GM11168 (cell line): ENCODE measurements at regions not wholly inside any gene's neighbourhood (a gene's known extent, or its start where the extent isn't known, plus 50 kb on each side); places are given as distances from the start of the nearest gene placed in this dataset.

Source experiments
- in situ Hi-C: fragments of 300-500 bp; cut with MboI; formaldehyde crosslinking; loops from one replicate; pipeline ENCODE4 v1.12.0; 2022; ENCODE audit warnings: low sequenced_read_pairs; ENCODE audit not compliant: unreplicated experiment

DNA sequence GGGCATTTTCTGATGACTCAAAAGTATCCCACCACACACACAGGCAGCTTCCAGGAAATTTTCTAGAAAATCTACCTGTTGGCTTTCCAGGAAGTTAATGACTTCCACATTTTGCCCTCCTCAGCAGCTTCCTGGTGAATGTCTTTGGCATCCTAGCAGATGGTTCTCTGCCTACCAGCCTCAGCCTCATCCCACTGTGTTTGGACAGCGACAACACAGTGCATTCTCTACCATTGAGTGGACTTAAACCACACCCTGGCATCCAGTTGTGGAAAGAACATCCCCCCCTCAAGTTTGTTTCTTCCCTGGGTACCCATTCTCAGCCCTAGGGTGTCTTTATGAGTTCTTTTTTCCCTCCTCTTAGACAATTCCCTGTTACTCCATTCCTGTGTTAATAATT lies 50.8 kb upstream of the GADL1 start:
- in situ Hi-C loops: no loop called here

DNA sequence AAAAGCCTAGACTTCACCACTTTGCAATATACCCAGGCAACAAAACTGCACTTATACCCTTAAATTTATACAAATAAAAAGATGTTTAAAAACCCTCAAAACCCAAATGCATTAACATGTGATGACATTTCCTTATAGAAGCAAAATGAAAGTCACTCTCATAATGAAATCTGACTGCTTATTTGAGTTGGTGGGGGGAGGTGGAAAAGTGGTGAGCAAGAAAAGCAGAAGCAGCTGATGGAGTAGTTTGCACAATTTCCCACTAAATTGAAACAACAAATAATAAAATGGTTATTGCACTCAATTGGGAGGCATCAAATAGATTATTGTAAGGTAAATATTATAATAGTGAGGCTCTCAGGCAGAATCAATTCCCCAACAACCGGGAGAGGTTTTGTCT lies 54.0 kb upstream of the GADL1 start:
- in situ Hi-C loops: no loop called here

DNA sequence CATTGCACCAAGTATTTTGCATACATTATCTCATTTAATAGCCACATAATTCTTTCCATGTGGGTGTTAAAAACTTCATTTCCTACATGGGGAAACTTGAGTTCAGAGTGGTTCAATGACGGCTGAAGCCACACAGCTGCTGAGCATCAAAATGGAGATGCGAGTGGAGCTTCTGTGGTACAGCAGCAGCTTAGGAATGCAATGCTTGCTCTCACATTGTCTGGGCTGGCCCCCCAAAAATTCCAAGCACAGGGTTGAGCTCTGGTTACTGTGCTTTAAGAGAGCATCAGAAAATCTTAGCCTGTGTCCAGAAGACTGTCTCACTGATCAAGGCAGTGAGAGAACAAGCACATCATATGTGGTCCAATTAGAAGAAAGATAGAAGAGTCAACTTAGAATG lies 57.4 kb upstream of the GADL1 start:
- in situ Hi-C loops: no loop called here

DNA sequence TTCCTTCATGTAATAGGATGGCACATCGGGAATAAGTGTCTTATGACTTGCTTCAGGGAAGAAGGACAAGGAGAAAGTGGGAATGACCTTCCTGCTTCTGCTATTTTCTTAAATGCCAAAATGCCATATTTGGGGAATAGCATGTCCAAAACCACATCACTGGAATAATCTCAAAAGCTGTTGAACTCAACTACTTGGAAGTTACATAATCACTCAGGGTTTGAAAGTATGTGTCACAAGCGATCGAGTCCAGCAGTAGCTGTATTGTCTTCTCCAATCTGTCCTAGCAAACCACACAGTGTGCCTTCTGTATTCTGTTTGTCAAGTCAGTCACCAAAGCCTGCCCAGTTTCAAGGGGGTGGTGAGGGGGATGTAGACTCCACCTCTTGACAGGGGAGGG lies 58.3 kb upstream of the GADL1 start:
- in situ Hi-C loops: no loop called here

DNA sequence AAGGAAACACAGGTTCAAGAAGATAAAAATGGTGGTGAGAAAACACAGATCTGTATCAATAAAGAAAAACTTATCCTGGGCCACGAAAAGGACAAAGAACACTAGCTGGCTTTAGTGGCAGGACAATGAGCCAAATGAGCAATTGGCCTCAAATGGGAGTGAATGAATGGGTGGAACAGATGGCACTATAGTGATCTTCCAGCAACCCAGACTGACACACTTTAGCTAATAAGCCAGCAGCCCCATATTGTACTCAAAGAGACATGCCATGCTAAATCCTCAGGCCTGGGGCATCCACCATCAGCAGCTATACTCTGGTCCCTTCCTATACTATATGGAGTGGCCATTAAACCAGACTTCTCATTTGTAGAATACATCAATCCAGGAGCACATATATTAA lies 60.0 kb upstream of the GADL1 start:
- in situ Hi-C loops: no loop called here

DNA sequence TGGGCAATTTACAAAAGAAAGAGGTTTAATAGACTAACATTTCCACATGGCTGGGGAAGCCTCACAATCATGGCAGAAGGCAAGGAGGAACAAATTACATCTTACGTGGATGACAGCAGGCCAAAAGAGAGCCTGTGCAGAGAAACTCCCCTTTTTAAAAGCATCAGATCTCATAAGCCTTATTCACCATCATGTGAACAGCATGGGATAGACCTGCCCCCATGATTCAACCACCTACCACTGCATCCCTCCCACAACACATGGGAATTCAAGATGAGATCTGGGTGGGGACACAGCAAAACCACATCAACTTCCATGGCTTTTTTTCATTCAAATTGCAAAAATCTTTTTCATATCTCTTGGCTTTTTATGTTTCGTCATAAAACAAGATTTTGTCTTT lies 67.6 kb upstream of the GADL1 start:
- in situ Hi-C loops: no loop called here

DNA sequence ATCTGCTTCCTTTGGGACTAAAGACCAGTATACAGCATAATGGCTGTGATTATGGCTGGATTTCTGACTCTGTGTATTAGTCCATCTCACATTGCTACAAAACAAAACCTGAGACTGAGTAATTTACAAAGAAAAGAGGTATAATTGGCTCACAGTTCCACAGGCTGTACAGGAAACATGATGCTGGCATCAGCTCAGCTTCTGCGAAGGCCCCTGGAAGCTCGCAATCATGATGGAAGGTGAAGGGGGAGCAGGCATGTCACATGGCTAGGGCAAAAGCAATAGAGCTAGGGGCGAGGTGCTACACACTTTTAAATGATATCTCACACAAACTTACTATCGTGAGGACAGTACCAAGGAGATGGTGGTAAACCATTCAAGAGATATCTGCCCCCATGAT lies 68.0 kb upstream of the GADL1 start:
- in situ Hi-C loops: no loop called here

DNA sequence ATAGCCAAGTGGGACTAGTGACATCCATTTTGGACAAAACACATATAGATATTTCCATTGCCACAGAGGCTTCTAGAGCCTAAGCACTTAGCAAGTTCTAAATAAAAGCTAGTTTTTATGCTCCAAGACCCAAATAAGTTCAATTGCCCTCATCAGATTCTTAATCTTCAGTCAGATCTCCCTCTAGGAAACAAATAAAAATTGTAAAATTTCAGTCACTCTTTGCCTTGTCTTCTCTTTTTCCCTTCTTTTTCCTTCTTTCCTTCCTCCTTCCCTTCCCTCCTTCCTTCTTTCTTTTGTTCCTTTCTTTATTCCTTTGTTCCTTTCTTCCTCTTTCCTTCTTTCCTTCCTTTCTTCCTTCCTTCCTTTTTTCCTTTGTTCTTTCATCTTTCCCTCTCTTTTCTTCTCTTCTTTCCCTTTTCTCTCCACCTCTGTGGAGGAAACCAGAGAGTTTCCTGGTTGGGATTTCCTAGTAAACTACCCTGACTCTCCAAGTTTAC lies 68.8 kb upstream of the GADL1 start:
- in situ Hi-C loops: no loop called here

DNA sequence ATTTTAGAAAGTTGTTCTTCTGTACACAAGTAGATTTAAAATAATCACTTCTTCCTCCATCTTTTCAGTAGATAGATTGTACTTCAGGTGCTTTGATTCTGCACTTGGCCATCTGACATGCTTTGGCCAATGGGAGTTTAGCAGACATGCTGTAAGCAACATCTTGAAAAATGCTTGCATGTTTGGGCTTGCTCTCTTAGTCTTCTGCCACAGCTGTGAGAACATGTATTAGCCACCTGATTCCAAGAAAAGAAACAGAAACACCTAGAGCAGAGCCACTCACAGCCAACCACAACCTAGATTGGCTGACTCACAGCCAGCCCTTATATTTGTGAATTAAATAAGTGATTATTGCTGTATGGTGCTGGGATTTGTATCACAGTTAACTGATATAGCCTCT lies 70.2 kb upstream of the GADL1 start:
- in situ Hi-C loops: no loop called here

DNA sequence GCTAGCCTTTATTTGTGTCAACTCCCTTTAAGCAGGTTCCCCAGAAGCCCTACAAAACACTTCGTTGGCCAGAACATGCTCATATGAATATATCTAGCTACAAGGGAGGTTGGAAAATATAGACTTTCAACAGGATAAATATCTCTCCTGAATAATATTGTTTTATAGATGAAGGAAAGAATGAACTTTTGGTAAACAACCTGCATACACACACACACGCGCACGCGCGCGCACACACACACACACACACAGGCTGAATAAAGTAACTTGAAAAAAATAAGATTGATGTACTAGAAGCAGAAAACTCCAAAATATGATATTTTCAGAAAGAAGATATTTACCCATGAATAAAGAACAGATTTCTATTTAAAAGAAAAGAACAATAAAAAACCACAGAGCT lies 72.4 kb upstream of the GADL1 start:
- in situ Hi-C loops: no loop called here

DNA sequence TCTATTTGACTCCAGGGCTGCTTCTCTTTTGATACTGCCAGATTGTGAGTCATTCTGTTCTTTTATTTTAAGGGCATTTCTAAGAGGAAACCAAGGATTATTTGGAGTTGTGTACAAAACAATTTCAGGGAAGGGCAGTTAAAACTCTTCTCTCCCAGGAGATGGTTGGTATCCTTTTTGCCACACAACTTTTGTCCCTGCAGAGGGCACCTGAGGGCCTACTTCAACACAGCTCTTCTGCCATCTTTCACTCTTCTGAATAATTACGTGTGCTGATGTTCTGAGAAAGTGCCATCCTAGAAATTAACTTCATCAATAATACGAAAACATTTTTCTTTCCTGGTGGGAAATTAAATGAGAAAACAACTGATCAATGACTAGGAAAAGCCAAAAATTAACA lies 75.7 kb upstream of the GADL1 start:
- in situ Hi-C loops: no loop called here

DNA sequence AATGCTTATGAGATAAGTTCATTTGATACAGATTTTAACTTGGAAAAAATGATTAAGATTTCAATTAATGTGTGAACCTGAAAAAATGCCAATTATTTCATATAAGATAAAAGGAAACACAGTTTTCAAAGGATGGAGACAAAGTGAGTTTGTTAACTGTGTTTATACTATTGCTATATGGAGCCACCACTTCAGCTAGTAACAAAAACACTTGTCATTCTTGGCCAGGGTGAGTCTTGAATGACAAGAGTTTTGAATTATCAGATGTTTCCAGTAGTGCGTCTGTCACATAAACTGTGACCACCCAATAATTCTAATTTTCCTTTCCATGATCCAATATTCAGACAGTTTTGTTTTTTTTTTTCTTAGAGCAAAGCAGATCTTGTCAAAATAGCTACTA lies 78.0 kb upstream of the GADL1 start:
- in situ Hi-C loops: no loop called here

DNA sequence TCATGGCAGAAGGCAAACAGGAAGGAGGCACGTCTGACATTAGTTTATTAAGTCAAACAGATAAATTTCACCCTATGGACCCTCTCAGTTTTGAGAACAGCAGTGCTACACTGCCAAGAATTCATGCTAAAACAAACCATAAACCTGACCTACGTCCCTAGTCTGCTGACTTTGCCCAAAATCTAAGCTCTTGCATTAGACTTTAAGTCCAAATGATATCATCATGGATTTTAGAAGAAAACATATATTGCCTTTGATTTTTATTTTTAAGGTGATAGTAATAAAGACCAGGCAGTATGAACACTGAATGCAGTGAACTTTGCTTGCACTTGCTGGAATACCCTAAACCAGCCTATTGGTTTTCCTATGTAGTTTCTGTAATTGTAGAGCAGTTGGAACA lies 79.6 kb upstream of the GADL1 start:
- in situ Hi-C loops: no loop called here

DNA sequence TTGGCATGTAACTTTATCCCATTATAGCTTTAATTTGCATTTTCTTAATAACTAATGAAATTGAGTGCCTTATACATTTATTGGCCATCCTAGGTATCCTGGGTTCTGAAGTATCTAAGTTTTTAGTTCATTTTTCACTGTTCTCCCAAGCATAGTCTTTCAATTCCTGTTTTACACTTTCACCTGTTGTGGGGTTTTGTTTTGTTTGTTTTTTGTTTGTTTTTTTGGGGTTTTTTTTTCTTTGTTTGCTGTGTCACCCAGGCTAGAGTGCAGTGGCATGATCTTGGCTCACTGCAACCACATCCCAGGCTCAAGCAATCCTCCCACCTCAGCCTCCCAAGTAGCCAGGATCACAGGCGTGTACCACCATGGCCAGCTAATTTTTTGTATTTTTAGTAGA lies 83.1 kb upstream of the GADL1 start:
- in situ Hi-C loops: no loop called here

DNA sequence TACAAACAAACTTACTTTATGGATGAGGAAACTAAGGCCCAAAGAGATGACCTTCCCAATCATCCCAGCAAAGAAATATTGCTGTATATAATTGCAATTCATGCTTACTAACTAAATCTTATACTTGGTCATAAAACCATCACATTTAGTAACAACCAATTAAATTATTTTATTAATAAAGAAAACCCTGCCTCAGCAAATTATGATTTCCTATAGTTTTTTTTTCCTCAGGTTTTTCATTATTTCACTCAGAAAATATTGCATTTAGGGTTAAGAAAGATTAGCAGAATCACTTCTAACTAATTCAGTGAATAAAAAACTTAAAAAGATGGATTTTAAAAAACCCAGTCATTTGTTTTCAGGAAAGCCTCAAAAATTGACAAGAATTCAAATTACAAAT lies 86.5 kb upstream of the GADL1 start:
- in situ Hi-C loops: no loop called here

DNA sequence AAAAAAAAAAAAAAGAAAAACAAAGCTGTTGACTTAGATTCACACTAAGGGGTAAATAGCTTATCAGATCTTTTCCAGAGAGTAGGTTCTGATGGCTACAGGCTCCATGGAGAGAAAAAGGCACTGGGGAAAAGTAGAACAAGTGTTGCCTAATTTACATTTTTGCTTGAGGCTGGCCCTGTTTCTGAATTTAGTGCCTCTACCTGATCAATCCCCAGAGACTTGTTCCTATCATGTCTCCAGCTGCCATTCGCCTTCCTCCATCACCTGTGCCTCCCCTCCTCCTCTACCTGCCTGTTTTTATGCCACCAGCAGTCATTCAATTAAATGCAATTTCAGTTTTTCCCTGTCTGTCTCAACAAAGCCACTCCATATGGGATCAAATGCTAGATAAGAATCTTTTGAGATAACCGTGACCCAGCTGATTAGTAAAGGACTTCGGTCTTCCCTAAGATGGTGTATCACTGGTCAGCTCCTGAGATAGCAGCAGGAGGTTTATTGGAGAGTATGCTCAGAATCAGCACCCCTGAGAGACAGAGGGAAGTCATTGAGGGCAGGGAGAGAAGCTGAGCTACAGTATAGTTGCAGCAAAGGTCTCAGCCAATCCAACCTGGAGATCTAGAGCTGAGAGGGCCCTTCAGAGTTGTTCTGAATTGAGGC lies 88.1 kb upstream of the GADL1 start:
- in situ Hi-C loops: no loop called here

DNA sequence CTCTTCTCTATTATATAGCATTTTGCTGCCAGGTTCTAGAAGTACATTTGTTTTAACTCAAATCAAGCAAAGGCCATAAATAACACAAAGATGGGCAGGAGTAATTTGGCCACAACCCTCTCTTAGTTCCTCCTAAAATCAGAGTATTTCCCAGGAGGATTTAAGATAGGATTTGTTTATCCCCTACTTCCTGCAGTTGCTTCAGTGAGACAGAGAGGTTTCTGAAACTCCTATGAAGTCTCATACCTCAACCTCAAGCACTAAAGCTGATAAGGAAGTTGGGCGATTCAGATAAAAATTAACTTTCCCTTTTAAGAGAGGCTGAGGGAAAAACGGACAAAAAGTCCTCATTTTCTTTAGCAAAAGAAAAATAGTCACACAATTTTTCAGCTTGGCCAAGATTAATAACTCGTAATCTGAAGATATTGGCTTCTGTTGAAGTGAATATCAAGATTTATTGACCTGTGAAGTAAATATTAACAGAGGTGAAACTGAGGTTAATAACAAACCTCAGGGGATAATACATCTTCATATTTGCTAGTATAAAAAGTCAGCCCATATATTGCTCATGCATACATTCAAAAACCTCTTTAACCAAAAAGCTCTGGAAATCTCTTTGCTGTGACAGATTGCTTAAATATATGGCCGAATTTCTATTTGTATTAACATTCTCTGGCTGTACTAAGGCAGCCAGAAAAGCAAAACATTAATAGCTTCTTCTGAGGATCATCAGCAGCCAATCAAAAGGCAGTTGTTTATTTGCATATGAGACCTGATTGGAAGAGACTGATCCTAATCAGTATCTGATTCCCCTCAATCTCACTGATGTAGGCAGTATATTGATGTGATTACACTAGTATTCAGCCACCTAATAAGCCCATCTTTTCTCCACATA lies 90.6 kb upstream of the GADL1 start:
- in situ Hi-C loops: no loop called here

DNA sequence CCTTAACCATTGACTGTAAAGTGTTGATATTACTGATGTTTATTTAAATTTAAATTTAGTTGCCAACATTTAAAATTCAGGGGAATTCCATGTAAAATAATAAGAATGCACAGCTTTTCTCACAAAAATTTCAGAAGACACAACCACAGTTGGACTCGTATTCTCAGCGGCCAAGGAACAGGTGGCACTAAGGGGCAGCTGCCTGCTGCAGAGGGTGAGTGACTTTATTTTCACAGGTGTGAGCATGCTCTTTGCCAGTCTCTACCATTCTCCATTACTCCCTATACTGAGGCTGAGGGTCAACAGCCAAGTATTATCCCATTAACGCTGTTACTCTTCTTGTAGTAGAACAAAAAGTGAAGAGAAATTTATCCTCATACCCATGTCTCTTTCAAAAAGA lies 92.1 kb upstream of the GADL1 start:
- in situ Hi-C loops: no loop called here

DNA sequence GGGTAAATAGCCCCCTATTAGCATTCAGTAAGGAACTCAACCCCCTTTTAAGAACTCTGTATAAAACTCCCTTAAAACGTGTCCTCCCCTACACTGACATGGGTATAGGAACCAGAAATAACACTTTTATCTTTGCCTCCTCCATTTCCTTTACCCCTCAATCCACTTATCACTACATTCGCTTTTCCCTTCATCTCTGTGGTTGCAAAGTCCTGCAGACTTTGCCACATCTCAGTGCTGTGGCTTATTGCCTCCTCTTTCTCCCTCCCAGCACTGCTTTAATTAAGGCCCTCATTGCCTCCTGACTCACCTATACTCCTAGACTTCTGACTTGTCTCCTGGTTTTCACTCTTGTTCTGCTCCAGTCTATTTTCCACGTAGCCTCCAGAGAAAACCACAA lies 94.3 kb upstream of the GADL1 start:
- in situ Hi-C loops: no loop called here

DNA sequence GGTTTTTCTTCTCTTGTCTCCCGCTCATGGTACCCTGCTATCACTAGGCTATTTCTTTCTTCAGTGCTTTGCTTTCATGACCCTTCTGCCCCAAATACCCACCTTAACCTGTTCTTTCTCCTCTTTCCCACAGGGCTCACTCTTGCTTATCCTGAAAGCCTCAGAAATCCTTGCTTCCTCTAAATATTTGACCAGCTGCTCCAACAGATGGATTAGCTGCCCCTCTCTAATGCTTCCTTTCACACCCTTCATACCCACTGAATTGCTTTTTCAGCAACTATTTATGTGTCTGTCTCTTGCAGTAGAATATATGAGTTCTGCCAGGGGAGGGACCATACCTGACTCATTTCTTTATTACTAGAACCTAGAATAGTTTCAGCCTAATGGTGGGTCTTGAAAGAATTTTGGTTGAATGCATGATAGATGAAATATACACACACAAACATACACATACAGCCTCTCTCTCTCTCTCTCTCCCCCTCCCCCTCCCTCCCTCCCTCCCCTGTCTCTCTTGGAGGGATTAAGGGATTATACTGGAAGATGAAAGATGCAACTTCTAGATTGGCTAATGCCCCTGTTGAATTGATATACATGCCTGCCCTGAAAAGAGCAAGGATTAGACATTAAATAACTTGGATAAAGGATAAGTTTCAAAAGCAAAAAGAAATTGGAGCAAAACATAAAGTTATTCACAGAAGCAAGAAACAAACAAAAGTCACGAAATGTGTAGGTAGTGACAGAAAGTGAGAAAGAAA lies 95.0 kb upstream of the GADL1 start:
- in situ Hi-C loops: no loop called here

DNA sequence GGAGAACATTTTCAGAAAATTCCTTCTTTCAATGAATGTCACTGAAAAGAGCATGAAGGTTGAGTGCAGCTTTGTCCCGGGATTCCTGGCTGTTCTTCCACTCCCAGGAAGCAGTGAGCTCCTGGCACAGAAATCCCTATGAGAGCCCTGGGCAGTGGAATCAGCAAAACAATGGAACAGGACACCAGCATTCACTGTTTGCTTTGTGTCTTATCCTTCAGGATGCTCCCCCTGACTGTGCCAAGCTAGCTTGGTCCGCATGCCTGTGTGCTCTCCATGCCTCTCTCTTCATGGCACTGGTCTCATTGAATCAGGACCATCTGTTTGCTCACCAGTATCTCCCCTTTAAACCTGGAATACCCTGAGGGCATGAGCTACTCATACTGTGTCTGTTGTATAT lies 102.0 kb upstream of the GADL1 start:
- in situ Hi-C loops: no loop called here
